PC-3 (cell line): ENCODE measurements at regions not wholly inside any gene's neighbourhood (a gene's known extent, or its start where the extent isn't known, plus 50 kb on each side); places are given as distances from the start of the nearest gene placed in this dataset.
A peak's percentile ranks its signal among the peaks of the same experiment; 100 is the strongest.
"Not testable (repeated sequence)": the region's sequence is repeated elsewhere in the genome, so short reads cannot be mapped to it uniquely, and the experiment has no call there.

Source experiments
- ATAC-seq: fragments of 200-7000 bp; cut with Tn5 transposase; 2 replicates; pipeline ENCODE4 v1.9.1; 2020; ENCODE audit warnings: mild to moderate bottlenecking, moderate library complexity
- BruUV-seq: library from RNA; stranded (reverse); fragments of 400-500 nt; replicated peaks from 2 replicates; lab custom pipeline; 2021; lab: Mats Ljungman, UMichigan
- CTCF ChIA-PET: fragments of 300-600 bp; sonication (Branson Sonifier 250); formaldehyde crosslinking; loops from one replicate; lab custom pipeline; 2022; ENCODE audit warnings: antibody characterized with exemption; lab: Charles Lee
- POLR2A ChIA-PET: fragments of 300-600 bp; sonication (Branson Sonifier 250); formaldehyde crosslinking; loops from one replicate; lab custom pipeline; 2022; ENCODE audit warnings: antibody characterized with exemption; ENCODE audit not compliant: unreplicated experiment; lab: Charles Lee
- DNase-seq: peaks from one replicate; pipeline ENCODE4 v3.0.0-alpha.2; 2015
- H2AFZ ChIP-seq: fragments of 300-600 bp; sonication (generic); 2 replicates; pipeline ENCODE4 v1.6.0; 2016; ENCODE audit warnings: antibody characterized with exemption, low read length
- H3F3A ChIP-seq: fragments of 300-600 bp; sonication (generic); one replicate; pipeline ENCODE4 v1.6.0; 2017; ENCODE audit warnings: antibody characterized with exemption, low read length, control low read depth, mild to moderate bottlenecking; ENCODE audit not compliant: unreplicated experiment
- H3K27ac ChIP-seq: fragments of 300-600 bp; sonication (generic); 2 replicates; pipeline ENCODE4 v1.5.1; 2016; ENCODE audit warnings: mild to moderate bottlenecking, low read length
- H3K27me3 ChIP-seq: fragments of 300-600 bp; sonication (generic); 2 replicates; pipeline ENCODE4 v1.6.1; 2016; ENCODE audit warnings: low read length, mixed read lengths
- H3K36me3 ChIP-seq: fragments of 300-600 bp; sonication (generic); 2 replicates; pipeline ENCODE4 v1.6.1; 2016; ENCODE audit warnings: low read depth, mixed run types, low read length, mixed read lengths
- H3K4me1 ChIP-seq: fragments of 300-600 bp; sonication (generic); 2 replicates; pipeline ENCODE4 v1.5.1; 2016; ENCODE audit warnings: low read length; ENCODE audit not compliant: insufficient read depth
- H3K4me2 ChIP-seq: fragments of 300-600 bp; sonication (generic); 2 replicates; pipeline ENCODE4 v1.6.0; 2016; ENCODE audit warnings: low read length
- H3K4me3 ChIP-seq: fragments of 300-600 bp; sonication (generic); 2 replicates; pipeline ENCODE4 v1.5.1; 2016; ENCODE audit warnings: mild to moderate bottlenecking, low read length, mixed read lengths
- H3K79me2 ChIP-seq: fragments of 300-600 bp; sonication (generic); 2 replicates; pipeline ENCODE4 v1.6.1; 2017; ENCODE audit warnings: low read length, mixed read lengths
- H3K9ac ChIP-seq: fragments of 300-600 bp; sonication (generic); 2 replicates; pipeline ENCODE4 v1.6.0; 2016; ENCODE audit warnings: mild to moderate bottlenecking, low read length
- H3K9me2 ChIP-seq: fragments of 300-600 bp; sonication (generic); replicated peaks from 2 replicates; pipeline ENCODE4 v1.6.1; 2016; ENCODE audit warnings: mixed run types, low read length, mixed read lengths
- H3K9me3 ChIP-seq: fragments of 300-600 bp; sonication (generic); 2 replicates; pipeline ENCODE4 v1.6.1; 2016; ENCODE audit warnings: low read length, mixed read lengths
- H4K20me1 ChIP-seq: fragments of 300-600 bp; sonication (generic); 2 replicates; pipeline ENCODE4 v1.6.1; 2016; ENCODE audit warnings: low read length, mixed read lengths
- CTCF ChIP-seq: fragments of 300-600 bp; sonication (generic); conservative IDR thresholded peaks from 2 replicates; pipeline ENCODE4 v1.5.1; 2017; ENCODE audit warnings: antibody characterized with exemption, low read depth, mild to moderate bottlenecking, low read length
- EZH2 ChIP-seq: fragments of 300-600 bp; sonication (generic); IDR thresholded peaks from one replicate; pipeline ENCODE4 v1.6.1; 2017; ENCODE audit warnings: antibody characterized with exemption, mild to moderate bottlenecking, low read length; ENCODE audit not compliant: unreplicated experiment
- EZH2phosphoT487 ChIP-seq: fragments of 300-600 bp; sonication (generic); IDR thresholded peaks from 2 replicates; pipeline ENCODE4 v1.6.1; 2018; ENCODE audit warnings: mild to moderate bottlenecking, antibody characterized with exemption, low read length, borderline replicate concordance
- intact Hi-C: fragments of 100-400 bp; cut with micrococcal nuclease; formaldehyde crosslinking; loops from 2 replicates; pipeline ENCODE4 v1.9.0; 2023

GRCh38 chr2:14094592-14094991 is 537.9 kb upstream of the LRATD1 start:
- Histone ChIP-seq H2AFZ (no peak overlapping the region), H3K9ac (no peak overlapping the region), H3K4me1 (peaks cover 11% of the 10 kb centered on the region), H3K79me2 (no peaks in the 10 kb centered on the region), H3F3A (no peaks in the 10 kb centered on the region), H3K36me3 (no peaks in the 10 kb centered on the region), H3K4me3 (no peak overlapping the region), H3K9me3 (no peaks in the 10 kb centered on the region), H3K4me2 (peak overlapping the region; percentile 5; the same call in 1 of the 2 replicates), H4K20me1 (no peaks in the 10 kb centered on the region), H3K27ac (peak overlapping the region; percentile 58), H3K27me3 (no peaks in the 10 kb centered on the region), H3K9me2 (no peaks in the 10 kb centered on the region)
- ChIA-PET POLR2A (no interaction called here), CTCF (no interaction called here)
- DNase-seq, result peak; percentile 53
- intact Hi-C loops, result no loop called here
- TF ChIP-seq EZH2phosphoT487, result no peak
- TF ChIP-seq EZH2, result no peak
- TF ChIP-seq CTCF, result no peak
- ATAC-seq, result peak; percentile 61
- no TSS peak for BruUV-seq

GRCh38 chr2:14099101-14099500 is 533.4 kb upstream of the LRATD1 start:
- H3K9me2 ChIP-seq, H3K27me3 ChIP-seq, H3K4me2 ChIP-seq, H3K4me3 ChIP-seq, H3K9me3 ChIP-seq, H4K20me1 ChIP-seq, intact Hi-C loops, H2AFZ ChIP-seq, BruUV-seq, H3K9ac ChIP-seq, DNase-seq, POLR2A ChIA-PET, H3K36me3 ChIP-seq, ATAC-seq, H3K27ac ChIP-seq, H3F3A ChIP-seq, H3K79me2 ChIP-seq, CTCF ChIA-PET: not testable (repeated sequence)
- H3K4me1 ChIP-seq, result peaks cover 10% of the 10 kb centered on the region

GRCh38 chr2:14114275-14114674 is 518.2 kb upstream of the LRATD1 start:
- Histone ChIP-seq H3K27me3 (no peaks in the 10 kb centered on the region), H3K9ac (no peak overlapping the region), H3K4me1 (no peaks in the 10 kb centered on the region), H3K9me3 (no peaks in the 10 kb centered on the region), H3K36me3 (no peaks in the 10 kb centered on the region), H3K27ac (no peak overlapping the region), H3F3A (no peaks in the 10 kb centered on the region), H2AFZ (no peak overlapping the region), H3K9me2 (no peaks in the 10 kb centered on the region), H3K4me3 (no peak overlapping the region), H3K4me2 (no peak overlapping the region), H4K20me1 (no peaks in the 10 kb centered on the region), H3K79me2 (no peaks in the 10 kb centered on the region)
- TF ChIP-seq EZH2 (no peak), EZH2phosphoT487 (no peak), CTCF (no peak)
- ChIA-PET POLR2A (no interaction called here), CTCF (no interaction called here)
- no TSS peak for BruUV-seq
- ATAC-seq, result no peak
- intact Hi-C loops, result no loop called here
- no peak for DNase-seq
